IMR-90 (cell line): ENCODE measurements at regions not wholly inside any gene's neighbourhood (a gene's known extent, or its start where the extent isn't known, plus 50 kb on each side); places are given as distances from the start of the nearest gene placed in this dataset.

Experiments used
- ATAC-seq: fragments of 200-7000 bp; cut with Tn5 transposase; 2 replicates; pipeline ENCODE4 v1.9.1; 2020; ENCODE audit warnings: low read depth, mild to moderate bottlenecking, moderate library complexity
- BruUV-seq: library from RNA; stranded (reverse); fragments of 400-500 nt; replicated peaks from 2 replicates; lab custom pipeline; 2021; lab: Mats Ljungman, UMichigan
- CTCF ChIA-PET: fragments of 300-600 bp; formaldehyde crosslinking; extraction: SDS; loops from one replicate; lab custom pipeline; 2021; ENCODE audit warnings: antibody characterized with exemption; lab: Yijun Ruan, JAX
- POLR2A ChIA-PET: fragments of 300-600 bp; sonication (Branson Sonifier 250); formaldehyde crosslinking; loops from one replicate; lab custom pipeline; 2022; ENCODE audit warnings: antibody characterized with exemption; ENCODE audit not compliant: unreplicated experiment; lab: Charles Lee
- DNase-seq: peaks from one replicate; pipeline ENCODE4 v3.0.0; 2013
- H2AFZ ChIP-seq: replicated peaks from 2 replicates; pipeline ENCODE3; 2013; ENCODE audit warnings: low read length, mild to moderate bottlenecking; ENCODE audit not compliant: poor library complexity
- H2AK5ac ChIP-seq: 2 replicates; pipeline ENCODE4 v1.6.1; 2013; ENCODE audit warnings: low read depth, low read length, inconsistent platforms
- H2AK9ac ChIP-seq: replicated peaks from 2 replicates; pipeline ENCODE3; 2013; ENCODE audit warnings: mild to moderate bottlenecking, low read depth, low read length, moderate library complexity; ENCODE audit not compliant: poor library complexity
- H2BK120ac ChIP-seq: 2 replicates; pipeline ENCODE4 v1.6.1; 2013; ENCODE audit warnings: low read depth, low read length, inconsistent platforms
- H2BK15ac ChIP-seq: 3 replicates; pipeline ENCODE4 v1.6.1; 2013; ENCODE audit warnings: low read depth, low read length, inconsistent platforms
- H2BK20ac ChIP-seq: 2 replicates; pipeline ENCODE4 v1.6.1; 2013; ENCODE audit warnings: low read depth, mild to moderate bottlenecking, inconsistent platforms, low read length, moderate library complexity
- H2BK5ac ChIP-seq: 2 replicates; pipeline ENCODE4 v1.6.1; 2013; ENCODE audit warnings: mild to moderate bottlenecking, low read depth, low read length, inconsistent platforms; ENCODE audit not compliant: poor library complexity, severe bottlenecking
- H3K14ac ChIP-seq: replicated peaks from 2 replicates; pipeline ENCODE4 v1.6.1; 2013; ENCODE audit warnings: low read depth, low read length, inconsistent platforms
- H3K18ac ChIP-seq: 2 replicates; pipeline ENCODE4 v1.6.1; 2013; ENCODE audit warnings: low read depth, low read length, control low read depth
- H3K23ac ChIP-seq: 2 replicates; pipeline ENCODE4 v1.6.1; 2013; ENCODE audit warnings: low read depth, low read length, inconsistent platforms
- H3K27ac ChIP-seq: 2 replicates; pipeline ENCODE4 v1.5.1; 2013; ENCODE audit warnings: mild to moderate bottlenecking, control low read depth, low read length; ENCODE audit not compliant: insufficient read depth
- H3K27me3 ChIP-seq: 2 replicates; pipeline ENCODE4 v1.6.1; 2013; ENCODE audit warnings: low read length; ENCODE audit not compliant: control insufficient read depth, insufficient read depth
- H3K36me3 ChIP-seq: 2 replicates; pipeline ENCODE4 v1.6.1; 2013; ENCODE audit warnings: low read length, mixed read lengths; ENCODE audit not compliant: control insufficient read depth, insufficient read depth
- H3K4ac ChIP-seq: 2 replicates; pipeline ENCODE4 v1.6.1; 2013; ENCODE audit warnings: low read depth, low read length, inconsistent platforms
- H3K4me1 ChIP-seq: 2 replicates; pipeline ENCODE4 v1.6.1; 2013; ENCODE audit warnings: low read length, mixed read lengths; ENCODE audit not compliant: control insufficient read depth, insufficient read depth
- H3K4me2 ChIP-seq: 2 replicates; pipeline ENCODE4 v1.6.1; 2013; ENCODE audit warnings: low read depth, mild to moderate bottlenecking, control low read depth, low read length, moderate library complexity
- H3K4me3 ChIP-seq: 2 replicates; pipeline ENCODE4 v1.5.1; 2013; ENCODE audit warnings: low read depth, mild to moderate bottlenecking, control low read depth, low read length, moderate library complexity; ENCODE audit not compliant: insufficient read depth
- H3K56ac ChIP-seq: 2 replicates; pipeline ENCODE4 v1.6.1; 2013; ENCODE audit warnings: low read length, inconsistent platforms; ENCODE audit not compliant: insufficient read depth; ENCODE audit errors: extremely low read depth
- H3K79me1 ChIP-seq, 2 experiments: 2 replicates each; pipeline ENCODE4 v1.6.1; 2013; ENCODE audit warnings: low read length in 2 of 2, inconsistent platforms in 1 of 2, low read depth in 1 of 2
- H3K9ac ChIP-seq: 2 replicates; pipeline ENCODE4 v1.6.1; 2013; ENCODE audit warnings: low read depth, low read length, control low read depth
- H3K9me1 ChIP-seq: 2 replicates; pipeline ENCODE4 v1.6.1; 2013; ENCODE audit warnings: low read length, inconsistent platforms; ENCODE audit not compliant: insufficient read depth
- H3K9me3 ChIP-seq: 2 replicates; pipeline ENCODE4 v1.6.1; 2013; ENCODE audit warnings: low read length; ENCODE audit not compliant: control insufficient read depth, insufficient read depth
- H4K20me1 ChIP-seq: 2 replicates; pipeline ENCODE4 v1.6.1; 2013; ENCODE audit warnings: low read length, inconsistent platforms; ENCODE audit not compliant: insufficient read depth
- H4K5ac ChIP-seq: 2 replicates; pipeline ENCODE4 v1.6.1; 2013; ENCODE audit warnings: mild to moderate bottlenecking, low read depth, low read length, control low read depth
- H4K8ac ChIP-seq, 2 experiments: 2 replicates each; pipeline ENCODE4 v1.6.1; 2013; ENCODE audit warnings: low read depth in 2 of 2, low read length in 2 of 2, control low read depth in 1 of 2, inconsistent platforms in 1 of 2
- H4K91ac ChIP-seq: 2 replicates; pipeline ENCODE4 v1.6.1; 2013; ENCODE audit warnings: low read depth, low read length, inconsistent platforms; ENCODE audit not compliant: insufficient read depth
- CEBPB ChIP-seq: IDR thresholded peaks from 2 replicates; pipeline ENCODE4 v1.6.1; 2012; ENCODE audit warnings: low read depth, low read length, improper control_type of control experiment
- CHD1 ChIP-seq: IDR thresholded peaks from 2 replicates; pipeline ENCODE4 v1.6.1; 2012; ENCODE audit warnings: low read depth, low read length, improper control_type of control experiment
- CTCF ChIP-seq: conservative IDR thresholded peaks from 2 replicates; pipeline ENCODE4 v1.5.1; 2012; ENCODE audit warnings: mild to moderate bottlenecking, low read depth, low read length, improper control_type of control experiment
- FOS ChIP-seq: fragments of 150-350 bp; IDR thresholded peaks from 2 replicates; pipeline ENCODE4 v1.6.1; 2016; ENCODE audit warnings: low read depth, low read length
- NFE2L2 ChIP-seq: fragments of 150-350 bp; IDR thresholded peaks from 2 replicates; pipeline ENCODE4 v1.6.1; 2016; ENCODE audit warnings: low read depth, mild to moderate bottlenecking, low read length
- RAD21 ChIP-seq: IDR thresholded peaks from 2 replicates; pipeline ENCODE4 v1.6.1; 2012; ENCODE audit warnings: low read length, improper control_type of control experiment
- RFX5 ChIP-seq: IDR thresholded peaks from 2 replicates; pipeline ENCODE4 v1.8.0; 2012; ENCODE audit warnings: low read depth, mild to moderate bottlenecking, low read length, moderate library complexity
- WGBS, 2 experiments: methylation state at CpG; one replicate each; pipeline versions ENCODE4 v1.1.5 to v1.1.7; 2013; ENCODE audit warnings: missing lambda C conversion rate in 2 of 2; ENCODE audit not compliant: insufficient read length in 1 of 2; ENCODE audit errors: extremely low coverage in 2 of 2; 5-methylcytosine and 5-hydroxymethylcytosine counted together
- dilution Hi-C: fragments of 300-500 bp; cut with HindIII; formaldehyde crosslinking; loops from one replicate; pipeline ENCODE4 v1.14.3; 2018; ENCODE audit warnings: low sequenced_read_pairs; ENCODE audit not compliant: unreplicated experiment
- in situ Hi-C: fragments of 300-500 bp; cut with MboI; formaldehyde crosslinking; loops from 3 replicates; pipeline ENCODE4 v1.14.3; 2019; ENCODE audit warnings: low sequenced_read_pairs, inconsistent platforms, mixed read lengths
- intact Hi-C: fragments of 100-400 bp; cut with micrococcal nuclease; formaldehyde crosslinking; loops from 2 replicates; pipeline ENCODE4 v1.10.0; 2022

DNA sequence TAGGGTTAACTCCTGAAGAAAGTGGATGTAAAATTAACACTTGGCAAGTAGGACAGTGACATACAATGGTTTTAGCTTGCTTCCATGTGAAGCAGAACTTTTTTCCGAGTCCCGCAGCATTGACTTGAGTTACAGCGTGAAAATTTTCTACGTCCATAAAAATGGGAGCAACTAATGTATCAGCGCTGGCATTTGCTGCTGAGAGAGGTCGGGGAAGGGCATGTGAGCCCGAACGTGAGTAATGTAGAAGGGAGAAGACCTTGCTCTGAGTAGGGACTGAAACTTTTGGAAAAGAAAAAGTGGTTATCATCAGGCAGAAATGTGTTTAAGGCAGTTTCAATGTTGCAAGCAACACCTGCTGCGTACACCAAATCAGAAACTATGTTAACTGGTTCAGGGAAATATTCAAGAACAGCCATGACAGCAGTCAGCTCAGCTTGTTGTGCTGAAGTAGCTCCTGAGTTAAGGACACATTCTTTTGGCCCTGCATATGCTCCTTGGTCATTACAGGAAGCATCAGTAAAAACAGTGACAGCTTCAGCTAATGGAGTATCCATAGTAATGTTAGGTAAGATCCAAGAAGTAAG, 70.9 kb upstream of the ARL4D start:
- Histone ChIP-seq H3K27me3 (no peaks in the 10 kb centered on the region), H3K36me3 (no peaks in the 10 kb centered on the region), H3K4me1 (peaks cover 11% of the 10 kb centered on the region), H2BK120ac (no peak overlapping the region), H3K9ac (no peak overlapping the region), H3K56ac (no peak overlapping the region), H3K27ac (no peak overlapping the region), H3K4me3 (no peak overlapping the region), H3K18ac (no peak overlapping the region), H2AFZ (no peak overlapping the region), H4K91ac (no peak overlapping the region), H4K5ac (no peak overlapping the region), H3K23ac (no peak overlapping the region), H3K4ac (no peak overlapping the region), H3K4me2 (peak overlapping the region; percentile 52; the same call in 1 of the 2 replicates), H3K79me1 (peaks cover 0 to 3% of the 10 kb centered on the region in 2 experiments; a peak in 1 of 4 replicates), H2AK9ac (no peak overlapping the region), H2AK5ac (no peak overlapping the region), H3K9me3 (no peaks in the 10 kb centered on the region), H2BK15ac (no peak overlapping the region), H3K14ac (no peak overlapping the region), H4K20me1 (no peaks in the 10 kb centered on the region), H3K9me1 (no peaks in the 10 kb centered on the region), H4K8ac (no peak overlapping the region), H2BK5ac (no peak overlapping the region), H2BK20ac (no peak overlapping the region)
- 72% methylated on average over 9 of the region's 9 CpGs; no CpG with 5 or more reads in 1 of the 2 experiments for WGBS, 2 experiments
- TF ChIP-seq FOS (no peak), RFX5 (no peak), CTCF (no peak), CEBPB (no peak), RAD21 (no peak), NFE2L2 (no peak), CHD1 (no peak)
- dilution Hi-C loops (no loop called here), intact Hi-C loops (no loop called here), in situ Hi-C loops (no loop called here)
- ATAC-seq (no peak), DNase-seq (no peak)
- ChIA-PET POLR2A (no interaction called here), CTCF (no interaction called here)
- BruUV-seq: no TSS peak
